Esophagus squamous epithelium (tissue), 4 donors: ENCODE measurements at regions not wholly inside any gene's neighbourhood (a gene's known extent, or its start where the extent isn't known, plus 50 kb on each side); places are given as distances from the start of the nearest gene placed in this dataset.

Experiments used
- POLR2A ChIP-seq, 4 donors: fragments of 450-650 bp; IDR thresholded peaks; one replicate each; pipeline ENCODE4 v1.6.1; 2017; ENCODE audit warnings: antibody characterized with exemption in 4 of 4, mild to moderate bottlenecking in 4 of 4, moderate library complexity in 3 of 4
- TF ChIP-seq, protein P1 (sequence below), 6 experiments: fragments of 450-650 bp in 4 of 6; fragments of 200-600 bp in 2 of 6; sonication (generic) in 2 of 6; IDR thresholded peaks; one replicate each; pipeline ENCODE4 v1.5.1; 2016 to 2019; ENCODE audit warnings: antibody characterized with exemption in 6 of 6, mild to moderate bottlenecking in 4 of 6, moderate library complexity in 4 of 6

GRCh38 chr10:131811630-131812403 lies 89.0 kb upstream of the PPP2R2D start:
- TF ChIP-seq, protein P1, sequence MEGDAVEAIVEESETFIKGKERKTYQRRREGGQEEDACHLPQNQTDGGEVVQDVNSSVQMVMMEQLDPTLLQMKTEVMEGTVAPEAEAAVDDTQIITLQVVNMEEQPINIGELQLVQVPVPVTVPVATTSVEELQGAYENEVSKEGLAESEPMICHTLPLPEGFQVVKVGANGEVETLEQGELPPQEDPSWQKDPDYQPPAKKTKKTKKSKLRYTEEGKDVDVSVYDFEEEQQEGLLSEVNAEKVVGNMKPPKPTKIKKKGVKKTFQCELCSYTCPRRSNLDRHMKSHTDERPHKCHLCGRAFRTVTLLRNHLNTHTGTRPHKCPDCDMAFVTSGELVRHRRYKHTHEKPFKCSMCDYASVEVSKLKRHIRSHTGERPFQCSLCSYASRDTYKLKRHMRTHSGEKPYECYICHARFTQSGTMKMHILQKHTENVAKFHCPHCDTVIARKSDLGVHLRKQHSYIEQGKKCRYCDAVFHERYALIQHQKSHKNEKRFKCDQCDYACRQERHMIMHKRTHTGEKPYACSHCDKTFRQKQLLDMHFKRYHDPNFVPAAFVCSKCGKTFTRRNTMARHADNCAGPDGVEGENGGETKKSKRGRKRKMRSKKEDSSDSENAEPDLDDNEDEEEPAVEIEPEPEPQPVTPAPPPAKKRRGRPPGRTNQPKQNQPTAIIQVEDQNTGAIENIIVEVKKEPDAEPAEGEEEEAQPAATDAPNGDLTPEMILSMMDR (IDR thresholded peaks at IDR 0.05) = no peak
- no peak for TF ChIP-seq POLR2A (IDR thresholded peaks at IDR 0.05)
